Endodermal cell (in vitro differentiated cells): ENCODE measurements at regions not wholly inside any gene's neighbourhood (a gene's known extent, or its start where the extent isn't known, plus 50 kb on each side); places are given as distances from the start of the nearest gene placed in this dataset.

Experiments
- DNase-seq: peaks from one replicate; pipeline ENCODE4 v3.0.0-alpha.2; 2017
- H3K27ac ChIP-seq: 2 replicates; pipeline ENCODE4 v1.5.1; 2013; ENCODE audit warnings: mild to moderate bottlenecking, low read depth, low read length, moderate library complexity
- H3K27me3 ChIP-seq: 2 replicates; pipeline ENCODE4 v1.6.1; 2013; ENCODE audit warnings: mild to moderate bottlenecking, low read length, moderate library complexity; ENCODE audit not compliant: insufficient read depth, control insufficient read depth, poor library complexity, severe bottlenecking
- H3K36me3 ChIP-seq: 2 replicates; pipeline ENCODE4 v1.7.0; 2013; ENCODE audit warnings: mild to moderate bottlenecking, low read length, moderate library complexity; ENCODE audit not compliant: control insufficient read depth, insufficient read depth
- H3K4me1 ChIP-seq: one replicate; pipeline ENCODE4 v1.7.0; 2013; ENCODE audit warnings: low read length; ENCODE audit not compliant: control insufficient read depth, insufficient read depth
- H3K4me3 ChIP-seq: 2 replicates; pipeline ENCODE4 v1.5.1; 2013; ENCODE audit warnings: mild to moderate bottlenecking, low read length, moderate library complexity
- H3K9ac ChIP-seq: 2 replicates; pipeline ENCODE4 v1.6.1; 2013; ENCODE audit warnings: mild to moderate bottlenecking, low read length, moderate library complexity; ENCODE audit not compliant: poor library complexity, severe bottlenecking; ENCODE audit errors: extremely low read depth
- H3K9me3 ChIP-seq: 2 replicates; pipeline ENCODE4 v1.6.1; 2013; ENCODE audit warnings: mild to moderate bottlenecking, low read length, moderate library complexity; ENCODE audit not compliant: control insufficient read depth
- H3K27ac Mint-ChIP-seq: 2 replicates; pipeline ENCODE4 v1.8.0; 2020; ENCODE audit warnings: mixed read lengths
- H3K27me3 Mint-ChIP-seq: 2 replicates; pipeline ENCODE4 v1.8.0; 2021; ENCODE audit warnings: mild to moderate bottlenecking, mixed read lengths; ENCODE audit not compliant: insufficient read depth
- H3K36me3 Mint-ChIP-seq: 2 replicates; pipeline ENCODE4 v1.8.0; 2020; ENCODE audit warnings: low read depth, mixed read lengths
- H3K4me1 Mint-ChIP-seq: 2 replicates; pipeline ENCODE4 v1.8.0; 2020; ENCODE audit warnings: mixed read lengths
- H3K4me3 Mint-ChIP-seq: 2 replicates; pipeline ENCODE4 v1.8.0; 2020; ENCODE audit warnings: mild to moderate bottlenecking, moderate library complexity, mixed read lengths
- H3K9me3 Mint-ChIP-seq: 2 replicates; pipeline ENCODE4 v1.8.0; 2020; ENCODE audit warnings: mild to moderate bottlenecking, mixed read lengths
- WGBS, 2 experiments: methylation state at CpG; one replicate each; pipeline versions ENCODE4 v1.1.5 to v1.1.7; 2013; ENCODE audit warnings: missing lambda C conversion rate in 2 of 2, mixed read lengths in 1 of 2; ENCODE audit not compliant: insufficient coverage in 1 of 2, insufficient read length in 1 of 2; 5-methylcytosine and 5-hydroxymethylcytosine counted together
- TF ChIP-seq, protein P1 (sequence below): fragments of 200-600 bp; sonication (generic); conservative IDR thresholded peaks from 2 replicates; pipeline ENCODE4 v1.5.0; 2021; ENCODE audit warnings: antibody characterized with exemption, mild to moderate bottlenecking

DNA sequence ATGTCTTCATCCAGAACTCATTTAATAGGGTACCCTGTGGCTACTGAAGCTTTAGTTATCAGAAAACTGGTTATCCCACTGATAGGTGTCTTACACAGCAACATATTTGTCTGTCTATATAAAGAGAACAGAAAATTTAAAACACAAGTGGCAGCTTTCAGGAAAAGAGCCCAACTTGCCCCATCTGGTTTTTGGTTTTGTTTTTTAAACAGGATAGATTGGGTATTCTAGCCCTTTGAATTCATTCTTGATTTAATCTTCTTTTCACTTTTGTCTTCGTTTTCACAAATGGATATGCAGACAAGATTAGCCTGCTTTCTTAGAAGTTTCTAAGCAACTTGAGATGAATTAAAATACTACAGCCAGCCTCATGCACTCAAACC is 91.3 kb downstream of the KLF6 start:
- no peak overlapping the region for H3K27ac Mint-ChIP-seq
- Histone ChIP-seq H3K27ac (no peak overlapping the region), H3K36me3 (no peaks in the 10 kb centered on the region), H3K27me3 (no peaks in the 10 kb centered on the region), H3K4me3 (no peak overlapping the region), H3K9ac (no peak overlapping the region), H3K4me1 (peaks cover 23% of the 10 kb centered on the region), H3K9me3 (no peaks in the 10 kb centered on the region)
- 44 to 67% methylated on average over 1 of the region's 1 CpG for WGBS, 2 experiments
- H3K4me1 Mint-ChIP-seq = peaks cover 41% of the 10 kb centered on the region
- TF ChIP-seq, protein P1, sequence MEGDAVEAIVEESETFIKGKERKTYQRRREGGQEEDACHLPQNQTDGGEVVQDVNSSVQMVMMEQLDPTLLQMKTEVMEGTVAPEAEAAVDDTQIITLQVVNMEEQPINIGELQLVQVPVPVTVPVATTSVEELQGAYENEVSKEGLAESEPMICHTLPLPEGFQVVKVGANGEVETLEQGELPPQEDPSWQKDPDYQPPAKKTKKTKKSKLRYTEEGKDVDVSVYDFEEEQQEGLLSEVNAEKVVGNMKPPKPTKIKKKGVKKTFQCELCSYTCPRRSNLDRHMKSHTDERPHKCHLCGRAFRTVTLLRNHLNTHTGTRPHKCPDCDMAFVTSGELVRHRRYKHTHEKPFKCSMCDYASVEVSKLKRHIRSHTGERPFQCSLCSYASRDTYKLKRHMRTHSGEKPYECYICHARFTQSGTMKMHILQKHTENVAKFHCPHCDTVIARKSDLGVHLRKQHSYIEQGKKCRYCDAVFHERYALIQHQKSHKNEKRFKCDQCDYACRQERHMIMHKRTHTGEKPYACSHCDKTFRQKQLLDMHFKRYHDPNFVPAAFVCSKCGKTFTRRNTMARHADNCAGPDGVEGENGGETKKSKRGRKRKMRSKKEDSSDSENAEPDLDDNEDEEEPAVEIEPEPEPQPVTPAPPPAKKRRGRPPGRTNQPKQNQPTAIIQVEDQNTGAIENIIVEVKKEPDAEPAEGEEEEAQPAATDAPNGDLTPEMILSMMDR = no peak
- no peaks in the 10 kb centered on the region for H3K9me3 Mint-ChIP-seq
- DNase-seq = no peak
- H3K36me3 Mint-ChIP-seq = no peaks in the 10 kb centered on the region
- H3K27me3 Mint-ChIP-seq = no peaks in the 10 kb centered on the region
- H3K4me3 Mint-ChIP-seq = no peak overlapping the region

- no peaks in the 10 kb centered on the region for H3K9me3 ChIP-seq
- H3K27ac ChIP-seq = no peak overlapping the region
- Mint-ChIP-seq H3K27me3 (no peaks in the 10 kb centered on the region), H3K4me1 (peaks cover 37% of the 10 kb centered on the region), H3K36me3 (no peaks in the 10 kb centered on the region), H3K9me3 (no peaks in the 10 kb centered on the region), H3K27ac (peak overlapping the region; percentile 28), H3K4me3 (no peak overlapping the region)
- DNase-seq = no peak
- H3K4me3 ChIP-seq = no peak overlapping the region
- H3K9ac ChIP-seq = no peak overlapping the region
- WGBS, 2 experiments = 90 to 100% methylated on average over 2 to 11 of the region's 11 CpGs
- peaks cover 18% of the 10 kb centered on the region for H3K4me1 ChIP-seq
- no peaks in the 10 kb centered on the region for H3K36me3 ChIP-seq
- TF ChIP-seq, protein P1 = no peak
- no peaks in the 10 kb centered on the region for H3K27me3 ChIP-seq
Observed at GRCh38 chr10:3693022-3693697, 91.8 kb downstream of the KLF6 start.

DNA sequence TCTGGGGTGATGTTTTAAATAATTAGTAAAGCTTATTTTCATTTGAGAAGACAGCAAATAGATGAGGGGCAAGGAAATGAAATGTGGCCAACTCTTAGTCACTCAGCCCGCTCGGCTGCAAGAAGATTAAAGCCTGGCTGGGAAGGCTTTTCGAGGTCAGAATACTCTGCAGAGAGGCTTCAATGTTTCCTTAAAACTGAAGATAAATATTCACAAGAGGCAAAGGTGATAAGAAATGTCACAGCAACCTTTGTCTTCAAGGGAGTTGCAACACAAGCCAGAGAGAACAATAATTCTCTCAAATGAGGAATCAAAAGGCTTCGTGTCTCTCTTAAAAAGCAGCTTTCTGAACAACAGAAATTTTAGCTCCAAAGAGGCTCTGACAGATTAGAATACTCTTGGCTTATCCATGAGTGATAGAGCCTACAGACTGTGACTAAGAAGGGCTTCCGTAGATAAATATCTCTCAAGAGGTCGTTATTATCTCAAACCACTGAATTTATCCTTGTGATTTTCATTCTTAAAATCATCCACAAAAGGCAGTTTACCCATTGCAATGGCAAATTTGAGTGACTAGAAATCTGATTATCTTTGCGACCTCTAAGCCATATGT is 92.5 kb downstream of the KLF6 start:
- Mint-ChIP-seq H3K4me3 (no peak overlapping the region), H3K27me3 (no peaks in the 10 kb centered on the region), H3K36me3 (no peaks in the 10 kb centered on the region), H3K27ac (peak overlapping the region; percentile 46), H3K4me1 (peaks cover 34% of the 10 kb centered on the region), H3K9me3 (no peaks in the 10 kb centered on the region)
- H3K27ac ChIP-seq = no peak overlapping the region
- H3K4me1 ChIP-seq = peaks cover 14% of the 10 kb centered on the region
- no peaks in the 10 kb centered on the region for H3K27me3 ChIP-seq
- no peaks in the 10 kb centered on the region for H3K9me3 ChIP-seq
- H3K36me3 ChIP-seq = no peaks in the 10 kb centered on the region
- DNase-seq = no peak
- WGBS, 2 experiments = 65 to 67% methylated on average over 6 to 7 of the region's 7 CpGs
- H3K4me3 ChIP-seq = peak overlapping the region; percentile 1
- TF ChIP-seq, protein P1 = no peak
- no peak overlapping the region for H3K9ac ChIP-seq
